DMS53 treated with DMSO at 0.1 percent for 48 hours (cell line): ENCODE measurements at regions not wholly inside any gene's neighbourhood (a gene's known extent, or its start where the extent isn't known, plus 50 kb on each side); places are given as distances from the start of the nearest gene placed in this dataset.

Source experiments
- DNase-seq: peaks from one replicate; lab custom pipeline; 2025; ENCODE audit not compliant: unreplicated experiment; lab: John Stamatoyannopoulos, UW

DNA sequence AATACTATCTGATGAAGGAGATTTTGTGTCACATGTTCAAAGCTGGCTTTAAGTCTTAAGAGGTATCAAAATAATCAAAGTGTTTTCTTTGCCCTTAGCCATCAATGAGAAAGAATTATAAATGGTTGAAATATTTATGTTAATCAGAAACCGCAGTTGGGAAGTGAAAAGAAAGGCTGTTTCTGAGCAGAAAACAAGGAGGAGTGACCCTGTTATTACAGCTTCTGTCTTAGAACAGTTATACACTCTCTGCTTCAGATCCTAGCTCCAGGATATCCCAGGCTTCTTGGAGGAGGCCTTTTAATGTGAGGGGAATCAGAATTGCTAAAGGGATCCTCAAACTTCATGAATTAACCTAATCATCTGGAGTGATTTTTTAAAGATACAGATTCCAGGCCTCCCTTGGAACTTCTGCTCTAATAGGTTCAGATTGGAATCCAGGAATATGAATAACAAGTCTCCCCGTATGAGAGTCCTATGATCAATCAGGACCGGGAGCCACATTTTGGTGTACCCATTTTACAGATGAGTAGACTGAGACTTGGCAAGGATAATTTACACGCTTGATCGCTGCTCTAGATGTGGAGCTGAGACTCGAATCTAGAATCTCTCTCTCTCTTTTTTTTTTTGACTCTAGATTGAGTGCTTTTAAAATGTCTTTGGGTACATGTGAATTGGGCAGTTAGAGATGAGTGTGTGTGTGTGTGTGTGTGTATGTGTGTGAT is 50.8 kb upstream of the JAG1 start:
- DNase-seq = no peak

DNA sequence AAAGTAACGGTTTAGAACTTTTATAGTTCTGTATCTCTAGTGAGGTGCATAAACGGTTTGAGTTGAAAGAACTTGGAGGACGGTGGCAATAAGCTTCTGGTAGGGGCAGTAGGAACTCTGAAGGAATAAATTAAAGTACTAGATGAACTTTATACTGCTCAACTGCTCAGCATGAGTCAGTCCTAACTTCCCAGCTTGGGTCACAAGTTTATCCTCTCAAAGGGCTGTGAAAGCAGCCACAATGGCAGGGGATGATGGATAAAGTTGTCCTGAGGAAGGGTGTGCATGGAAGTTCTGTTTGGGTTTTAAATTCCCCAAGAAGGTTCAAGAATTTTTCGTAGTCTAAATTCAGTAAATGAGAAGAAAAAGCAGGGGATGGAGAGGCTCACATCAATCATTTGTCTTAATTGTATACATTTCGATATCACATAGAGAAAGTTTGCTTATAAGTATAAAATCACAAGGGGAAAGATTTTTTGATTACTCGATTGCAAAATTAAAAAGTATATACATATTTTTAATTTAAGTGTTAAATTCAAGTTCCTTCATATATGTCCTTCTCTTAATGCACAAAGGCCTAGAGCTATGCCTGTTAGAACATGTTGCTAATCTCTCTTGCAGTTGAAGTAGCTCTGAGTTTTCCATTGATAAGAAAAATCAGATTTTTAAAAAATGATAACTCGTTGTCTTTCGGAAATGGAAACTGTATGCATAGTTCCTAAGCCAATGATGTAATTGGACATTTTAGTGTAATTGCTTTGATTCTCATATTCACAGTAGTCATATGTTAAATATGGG is 55.3 kb upstream of the JAG1 start:
- no peak for DNase-seq

- no peak for DNase-seq
These were observed 56.0 kb upstream of the JAG1 start for GRCh38 chr20:10729785-10730184.

DNA sequence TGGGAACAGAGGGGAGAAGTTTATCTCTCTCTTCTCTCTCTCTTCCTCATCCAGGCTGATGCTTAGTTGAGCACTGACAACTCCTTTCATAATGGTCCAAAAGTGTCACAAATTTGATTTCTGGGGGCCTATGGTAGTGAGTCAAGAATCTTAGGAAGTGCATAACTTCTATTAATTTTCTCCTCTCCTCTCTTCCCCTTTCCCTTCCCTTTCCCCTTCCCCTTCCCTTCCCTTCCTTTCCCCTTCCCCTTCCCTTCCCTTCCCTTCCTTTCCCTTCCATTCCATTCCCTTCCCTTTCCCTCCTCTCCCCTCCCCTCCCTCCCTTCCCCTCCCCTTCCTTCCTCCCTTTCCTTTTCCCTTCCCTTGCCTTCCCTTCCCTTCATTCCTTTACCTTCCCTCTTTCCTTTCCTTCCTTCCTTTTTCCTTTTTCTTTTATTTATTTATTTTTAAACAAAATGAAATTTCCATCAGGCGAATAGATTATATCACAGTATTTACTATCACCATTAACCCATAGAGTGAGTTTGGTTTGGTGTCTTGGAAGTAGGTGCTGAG is 56.9 kb upstream of the JAG1 start:
- no peak for DNase-seq

DNA sequence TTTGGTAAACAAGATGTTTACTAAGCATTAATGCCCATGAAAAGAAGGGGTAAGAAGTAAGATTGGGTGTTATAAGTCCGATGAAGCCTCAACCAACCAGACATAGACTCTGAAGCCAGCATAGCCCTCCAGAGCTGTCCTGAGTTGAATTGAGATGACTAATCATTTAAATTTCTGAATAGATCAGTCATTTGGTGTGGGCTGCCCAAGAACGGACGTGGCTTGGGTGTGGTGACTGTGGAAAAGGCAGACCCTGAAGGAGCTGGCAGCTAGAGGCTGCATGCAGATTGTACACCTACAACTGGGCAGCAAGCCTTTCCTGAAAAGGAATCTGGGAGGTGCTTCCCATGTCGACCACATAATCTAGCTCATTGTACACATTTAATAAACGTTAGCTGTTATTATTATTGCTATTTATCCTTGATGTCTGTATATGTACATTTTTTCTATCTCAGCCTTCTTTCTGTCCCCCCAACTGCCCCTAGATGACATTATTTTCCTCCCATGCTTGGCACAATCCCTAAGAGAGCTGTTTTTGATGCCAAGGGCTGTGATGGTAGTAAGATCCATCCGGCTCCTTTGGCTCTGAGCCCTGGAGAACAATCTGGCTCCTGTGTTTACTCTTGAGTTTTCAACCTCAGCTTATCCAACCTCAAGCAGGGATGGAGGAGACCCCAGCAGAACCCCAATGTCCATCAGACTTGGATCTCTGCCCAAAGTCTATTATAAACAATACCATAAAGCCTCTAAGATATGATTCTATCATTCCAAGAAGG is 57.6 kb upstream of the JAG1 start:
- no peak for DNase-seq

GRCh38 chr20:10733122-10733521 is 59.3 kb upstream of the JAG1 start:
- no peak for DNase-seq

GRCh38 chr20:10735195-10735949 is 61.6 kb upstream of the JAG1 start:
- no peak for DNase-seq

DNA sequence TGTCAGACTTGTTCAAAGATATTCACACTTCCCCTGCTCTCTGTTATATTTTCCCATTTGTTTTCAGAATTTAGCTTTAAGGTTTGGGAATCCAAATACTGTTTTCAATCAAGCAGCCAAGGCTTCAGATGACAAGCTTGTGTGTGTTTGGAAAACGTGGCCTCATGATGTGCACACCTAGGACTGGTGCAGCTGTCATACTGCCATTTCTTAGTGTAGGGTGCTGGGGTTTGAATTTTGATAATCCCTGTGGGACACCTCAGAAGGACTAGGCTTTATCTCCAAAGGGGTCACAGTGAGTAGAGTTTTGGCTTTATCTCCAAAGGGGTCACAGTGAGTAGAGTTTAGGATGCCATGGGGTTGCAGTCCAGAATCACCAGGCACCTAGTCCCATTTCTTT is 65.3 kb upstream of the JAG1 start:
- no peak for DNase-seq

DNA sequence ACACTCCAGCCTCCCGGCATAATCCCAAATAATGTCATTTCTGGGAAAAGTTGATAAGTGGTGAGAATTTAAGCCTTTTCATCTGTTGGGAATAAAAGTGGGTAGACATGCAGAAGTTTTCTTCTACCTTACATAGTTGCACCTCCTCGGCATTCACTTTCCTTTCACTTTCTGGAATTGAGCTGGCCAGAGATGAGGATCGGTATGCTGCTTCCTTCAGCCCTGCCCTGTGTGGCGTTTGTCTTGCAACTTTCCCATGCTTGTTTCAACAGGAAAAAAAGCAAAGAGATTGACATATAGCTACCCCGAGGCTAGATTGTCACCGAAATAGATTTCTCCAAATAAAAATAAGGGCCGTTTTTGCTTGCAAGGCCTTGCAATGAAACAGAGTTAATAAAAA is 65.8 kb upstream of the JAG1 start:
- DNase-seq = no peak

- DNase-seq = no peak
These were observed 67.3 kb upstream of the JAG1 start for GRCh38 chr20:10741060-10741459.

GRCh38 chr20:10745790-10746189 is 72.0 kb upstream of the JAG1 start:
- no peak for DNase-seq

GRCh38 chr20:10747019-10747418 is 73.2 kb upstream of the JAG1 start:
- DNase-seq = no peak

- DNase-seq = no peak
These were observed 75.3 kb upstream of the JAG1 start for GRCh38 chr20:10749084-10749483.

DNA sequence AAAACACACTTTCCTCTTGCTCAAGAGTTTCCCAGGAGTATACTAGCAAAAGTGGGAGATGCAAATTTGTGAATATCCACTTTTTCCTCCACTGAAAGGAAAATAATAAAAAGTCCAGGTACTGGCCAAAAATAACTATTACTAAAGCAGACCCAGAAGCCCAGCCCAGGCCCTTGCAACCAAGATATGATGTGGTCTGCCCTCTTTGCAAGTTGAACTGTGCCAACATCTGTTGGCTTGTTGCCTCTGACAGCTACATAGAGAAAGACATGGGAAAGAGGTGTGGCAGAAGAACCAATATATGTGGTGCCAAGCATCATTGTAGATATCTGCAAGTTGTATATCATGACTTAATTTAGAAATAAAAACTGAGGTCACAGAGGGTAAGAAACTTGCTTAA is 78.4 kb upstream of the JAG1 start:
- DNase-seq = no peak

GRCh38 chr20:10754824-10755223 is 81.0 kb upstream of the JAG1 start:
- DNase-seq = no peak

DNA sequence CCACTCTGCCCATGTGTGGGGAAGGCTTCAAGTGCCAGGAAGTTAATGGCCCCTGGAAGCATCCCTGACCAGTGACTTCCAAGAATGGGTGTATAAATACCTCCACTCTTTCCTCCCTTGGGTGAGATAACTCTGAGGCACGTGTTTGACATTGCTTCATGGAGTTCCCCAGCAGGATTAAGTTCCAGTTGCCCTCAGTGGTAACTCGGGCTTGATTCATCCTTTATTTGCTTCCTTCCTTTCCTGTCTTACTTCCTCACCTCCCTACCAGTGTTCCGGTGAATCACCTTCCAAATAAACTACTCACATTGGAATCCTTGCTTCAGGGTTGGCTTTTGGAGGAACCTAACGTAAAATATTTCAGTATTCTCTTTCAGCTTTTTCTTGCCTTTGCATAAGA is 84.6 kb upstream of the JAG1 start:
- no peak for DNase-seq

GRCh38 chr20:10761232-10761631 is 87.4 kb upstream of the JAG1 start:
- DNase-seq = peak; percentile 2

DNA sequence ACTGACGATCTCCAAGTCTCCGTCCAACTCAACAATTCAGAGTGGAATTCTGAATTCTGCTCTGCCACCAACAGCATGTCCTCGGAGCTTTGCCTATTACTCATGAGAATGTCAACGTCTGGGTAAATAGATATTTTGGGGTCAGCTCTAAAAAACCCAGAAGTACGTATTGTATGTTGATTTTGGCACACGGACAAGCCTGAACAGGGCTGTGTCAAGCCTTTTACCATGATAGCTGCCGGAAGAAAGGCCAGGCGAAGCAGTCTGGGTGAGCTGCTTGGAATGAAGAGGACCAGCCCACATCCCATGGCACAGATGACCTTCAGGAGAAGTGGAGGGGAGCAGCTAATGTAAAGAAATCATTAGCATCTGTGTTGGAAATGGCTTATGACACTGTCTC is 88.0 kb upstream of the JAG1 start:
- no peak for DNase-seq

DNA sequence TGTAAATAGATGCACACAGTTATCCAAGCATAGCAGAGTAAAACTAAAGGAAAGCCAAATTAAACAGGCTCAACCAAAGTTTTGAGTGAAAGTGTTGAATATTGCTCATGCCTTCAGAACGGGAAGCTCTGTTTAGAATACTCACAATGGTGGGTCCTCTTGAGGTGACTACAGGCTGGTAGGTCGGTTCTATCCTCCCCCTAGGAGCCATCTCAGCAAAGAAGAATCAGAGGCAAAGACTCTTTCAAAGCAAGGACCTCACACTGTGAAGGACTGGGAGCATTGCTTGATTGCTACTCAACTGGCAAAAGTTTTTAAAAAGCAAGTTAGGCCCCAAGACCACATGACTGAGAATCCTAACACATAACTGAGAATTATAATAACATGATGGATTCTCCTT is 88.4 kb upstream of the JAG1 start:
- no peak for DNase-seq

DNA sequence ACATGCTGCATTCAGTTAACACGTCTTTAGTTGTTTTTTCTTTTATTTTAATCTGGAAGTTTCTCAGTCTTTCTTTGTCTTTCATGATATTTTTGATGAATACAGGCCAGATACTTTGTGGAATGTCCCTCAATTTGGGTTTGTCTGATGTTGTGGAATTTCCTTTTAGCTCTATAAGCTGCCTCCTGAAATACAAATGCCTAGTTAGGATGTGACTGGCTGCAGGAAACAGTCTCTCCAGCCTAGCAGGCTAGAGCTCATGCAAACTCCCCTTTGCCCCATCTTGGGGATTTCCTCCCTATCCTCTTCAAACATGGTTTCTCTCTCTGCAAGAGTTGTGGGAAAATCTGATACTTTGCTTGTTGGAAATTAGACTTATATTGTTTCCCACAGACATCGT is 89.3 kb upstream of the JAG1 start:
- no peak for DNase-seq

DNA sequence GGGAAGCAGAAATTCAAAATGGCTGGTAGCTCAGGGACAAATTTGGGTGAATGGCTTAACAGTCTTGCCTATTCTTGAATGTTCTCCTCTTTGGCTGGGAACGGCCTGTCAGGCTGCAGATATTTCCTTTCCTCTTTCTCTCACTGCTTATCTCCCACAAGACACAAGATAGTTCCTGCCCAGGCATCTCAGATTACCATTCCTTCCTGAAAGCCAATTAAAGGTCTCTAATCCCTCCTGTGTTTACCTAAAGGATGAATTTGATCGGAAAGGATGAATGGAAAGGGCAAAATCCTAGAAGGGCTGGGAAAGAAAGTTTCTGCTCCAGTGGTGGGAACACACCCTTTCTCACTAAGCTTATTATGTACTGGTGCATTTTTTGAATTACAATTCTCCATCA is 95.9 kb upstream of the JAG1 start:
- no peak for DNase-seq
